ENCODE measurements at regions not wholly inside any gene's neighbourhood (a gene's known extent, or its start where the extent isn't known, plus 50 kb on each side); places are given as distances from the start of the nearest gene placed in this dataset.

GRCh38 chr10:52491246-52491995 lies 177.3 kb downstream of the DKK1 start:
- Histone ChIP-seq H3K27ac (ENCODE audit: low read depth, low read length) (peak overlapping the region; percentile 51; the same call in 1 of the 2 replicates), H3K79me2 (ENCODE audit: insufficient read depth, low read length) (no peaks in the 10 kb centered on the region), H4K20me1 (ENCODE audit: insufficient read depth) (no peaks in the 10 kb centered on the region), H3K9ac (ENCODE audit: low read length) (no peak overlapping the region), H3K9me3 (ENCODE audit: control insufficient read depth in 1 of 2, insufficient read depth in 1 of 2, low read depth in 1 of 2, low read length in 2 of 2) (no peaks in the 10 kb centered on the region), H3K9me2 (ENCODE audit: insufficient read depth) (no peaks in the 10 kb centered on the region), H2AFZ (ENCODE audit: low read depth, low read length, poor library complexity, severe bottlenecking) (peak overlapping the region; percentile 69), H3K36me3 (ENCODE audit: control insufficient read depth in 1 of 2, insufficient read depth in 2 of 2, low read length in 2 of 2) (no peaks in the 10 kb centered on the region), H3K27me3 (ENCODE audit: insufficient read depth, low read length) (no peaks in the 10 kb centered on the region), H3K4me1 (ENCODE audit: control insufficient read depth in 1 of 2, insufficient read depth in 2 of 2, low read length in 2 of 2) (peaks cover 14 to 43% of the 10 kb centered on the region in 2 experiments), H3K4me3 (replicated peaks in 1 of 2; ENCODE audit: low read depth in 1 of 2, low read length in 2 of 2) (no peak overlapping the region), H3K4me2 (ENCODE audit: low read length) (peak overlapping the region; percentile 32)
- ChIA-PET RAD21 (ENCODE audit: low non-redundant PET in 1 of 2, low total read pairs in 2 of 2, uncharacterized antibody in 2 of 2, unreplicated experiment in 2 of 2) (interaction anchor here (0.6 to 1.0 kb wide), 3 partner anchors 183 to 184 kb away, joined by 3 to 5 read pairs (median 3); no protein-coding TSS in a partner anchor), CTCF (interaction anchor here (0.7 to 2.4 kb wide), 7 partner anchors 27 to 183 kb away, joined by 3 to 12 read pairs (median 4); partner anchors contain the start of gene DKK1), POLR2A (interaction anchor here (1.0 to 2.0 kb wide), 3 partner anchors 35 to 177 kb away, joined by 3 to 11 read pairs (median 6); partner anchors contain the start of gene DKK1)
- intact Hi-C loops (cut with micrococcal nuclease) = loop anchor here (1.0 kb wide), 1 partner anchor 76 kb away; no protein-coding TSS in a partner anchor
- ATAC-seq (peak; percentile 27; the same call in 1 of the 2 replicates), DNase-seq (ENCODE audit: low read depth, low spot score) (no peak)
- TF ChIP-seq, protein P1, sequence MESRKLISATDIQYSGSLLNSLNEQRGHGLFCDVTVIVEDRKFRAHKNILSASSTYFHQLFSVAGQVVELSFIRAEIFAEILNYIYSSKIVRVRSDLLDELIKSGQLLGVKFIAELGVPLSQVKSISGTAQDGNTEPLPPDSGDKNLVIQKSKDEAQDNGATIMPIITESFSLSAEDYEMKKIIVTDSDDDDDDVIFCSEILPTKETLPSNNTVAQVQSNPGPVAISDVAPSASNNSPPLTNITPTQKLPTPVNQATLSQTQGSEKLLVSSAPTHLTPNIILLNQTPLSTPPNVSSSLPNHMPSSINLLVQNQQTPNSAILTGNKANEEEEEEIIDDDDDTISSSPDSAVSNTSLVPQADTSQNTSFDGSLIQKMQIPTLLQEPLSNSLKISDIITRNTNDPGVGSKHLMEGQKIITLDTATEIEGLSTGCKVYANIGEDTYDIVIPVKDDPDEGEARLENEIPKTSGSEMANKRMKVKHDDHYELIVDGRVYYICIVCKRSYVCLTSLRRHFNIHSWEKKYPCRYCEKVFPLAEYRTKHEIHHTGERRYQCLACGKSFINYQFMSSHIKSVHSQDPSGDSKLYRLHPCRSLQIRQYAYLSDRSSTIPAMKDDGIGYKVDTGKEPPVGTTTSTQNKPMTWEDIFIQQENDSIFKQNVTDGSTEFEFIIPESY (IDR thresholded peaks at IDR 0.05; ENCODE audit: extremely low read depth, insufficient replicate concordance, low read length) = no peak
- TF ChIP-seq, protein P2, sequence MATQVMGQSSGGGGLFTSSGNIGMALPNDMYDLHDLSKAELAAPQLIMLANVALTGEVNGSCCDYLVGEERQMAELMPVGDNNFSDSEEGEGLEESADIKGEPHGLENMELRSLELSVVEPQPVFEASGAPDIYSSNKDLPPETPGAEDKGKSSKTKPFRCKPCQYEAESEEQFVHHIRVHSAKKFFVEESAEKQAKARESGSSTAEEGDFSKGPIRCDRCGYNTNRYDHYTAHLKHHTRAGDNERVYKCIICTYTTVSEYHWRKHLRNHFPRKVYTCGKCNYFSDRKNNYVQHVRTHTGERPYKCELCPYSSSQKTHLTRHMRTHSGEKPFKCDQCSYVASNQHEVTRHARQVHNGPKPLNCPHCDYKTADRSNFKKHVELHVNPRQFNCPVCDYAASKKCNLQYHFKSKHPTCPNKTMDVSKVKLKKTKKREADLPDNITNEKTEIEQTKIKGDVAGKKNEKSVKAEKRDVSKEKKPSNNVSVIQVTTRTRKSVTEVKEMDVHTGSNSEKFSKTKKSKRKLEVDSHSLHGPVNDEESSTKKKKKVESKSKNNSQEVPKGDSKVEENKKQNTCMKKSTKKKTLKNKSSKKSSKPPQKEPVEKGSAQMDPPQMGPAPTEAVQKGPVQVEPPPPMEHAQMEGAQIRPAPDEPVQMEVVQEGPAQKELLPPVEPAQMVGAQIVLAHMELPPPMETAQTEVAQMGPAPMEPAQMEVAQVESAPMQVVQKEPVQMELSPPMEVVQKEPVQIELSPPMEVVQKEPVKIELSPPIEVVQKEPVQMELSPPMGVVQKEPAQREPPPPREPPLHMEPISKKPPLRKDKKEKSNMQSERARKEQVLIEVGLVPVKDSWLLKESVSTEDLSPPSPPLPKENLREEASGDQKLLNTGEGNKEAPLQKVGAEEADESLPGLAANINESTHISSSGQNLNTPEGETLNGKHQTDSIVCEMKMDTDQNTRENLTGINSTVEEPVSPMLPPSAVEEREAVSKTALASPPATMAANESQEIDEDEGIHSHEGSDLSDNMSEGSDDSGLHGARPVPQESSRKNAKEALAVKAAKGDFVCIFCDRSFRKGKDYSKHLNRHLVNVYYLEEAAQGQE (IDR thresholded peaks at IDR 0.05; ENCODE audit: low read depth) = no peak
- TF ChIP-seq, protein P3, sequence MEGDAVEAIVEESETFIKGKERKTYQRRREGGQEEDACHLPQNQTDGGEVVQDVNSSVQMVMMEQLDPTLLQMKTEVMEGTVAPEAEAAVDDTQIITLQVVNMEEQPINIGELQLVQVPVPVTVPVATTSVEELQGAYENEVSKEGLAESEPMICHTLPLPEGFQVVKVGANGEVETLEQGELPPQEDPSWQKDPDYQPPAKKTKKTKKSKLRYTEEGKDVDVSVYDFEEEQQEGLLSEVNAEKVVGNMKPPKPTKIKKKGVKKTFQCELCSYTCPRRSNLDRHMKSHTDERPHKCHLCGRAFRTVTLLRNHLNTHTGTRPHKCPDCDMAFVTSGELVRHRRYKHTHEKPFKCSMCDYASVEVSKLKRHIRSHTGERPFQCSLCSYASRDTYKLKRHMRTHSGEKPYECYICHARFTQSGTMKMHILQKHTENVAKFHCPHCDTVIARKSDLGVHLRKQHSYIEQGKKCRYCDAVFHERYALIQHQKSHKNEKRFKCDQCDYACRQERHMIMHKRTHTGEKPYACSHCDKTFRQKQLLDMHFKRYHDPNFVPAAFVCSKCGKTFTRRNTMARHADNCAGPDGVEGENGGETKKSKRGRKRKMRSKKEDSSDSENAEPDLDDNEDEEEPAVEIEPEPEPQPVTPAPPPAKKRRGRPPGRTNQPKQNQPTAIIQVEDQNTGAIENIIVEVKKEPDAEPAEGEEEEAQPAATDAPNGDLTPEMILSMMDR (IDR thresholded peaks at IDR 0.05 in 2 of 3, conservative IDR thresholded peaks at IDR 0.05 in 1 of 3; ENCODE audit: borderline replicate concordance in 1 of 3, insufficient read depth in 1 of 3, low read depth in 2 of 3, low read length in 2 of 3) = no peak
- TF ChIP-seq SP1 (IDR thresholded peaks at IDR 0.05; ENCODE audit: low read depth) (no peak), EGR1 (IDR thresholded peaks at IDR 0.05; ENCODE audit: low read depth) (no peak), TCF7L2 (IDR thresholded peaks at IDR 0.05; ENCODE audit: borderline replicate concordance, extremely low read depth, insufficient read depth, insufficient read length) (peak; percentile 85), JUND (IDR thresholded peaks at IDR 0.05) (0 out of 2 replicates have a peak, but pooled peaks have one; percentile 7), POLR2A (IDR thresholded peaks at IDR 0.05; ENCODE audit: borderline replicate concordance, extremely low read depth, insufficient read depth, insufficient read length) (no peak), SIN3A (IDR thresholded peaks at IDR 0.05; ENCODE audit: low read depth) (no peak), MAX (IDR thresholded peaks at IDR 0.05) (no peak), EZH2 (IDR thresholded peaks at IDR 0.05) (no peak), POLR2AphosphoS5 (IDR thresholded peaks at IDR 0.05; ENCODE audit: low read depth, low read length) (no peak), CEBPB (IDR thresholded peaks at IDR 0.05; ENCODE audit: low read depth) (0 out of 2 replicates have a peak, but pooled peaks have one; percentile 5), ZFX (IDR thresholded peaks at IDR 0.05) (no peak)
- BruUV-seq (replicated peaks) = no TSS peak

Data from HCT116 (cell line).